T-helper 2 cell treated with Interferon-gamma antibody and Interleukin-4, amounts not matched to agents 5 μg/mL and 100 μg/mL, for 36 hours (primary cell): ENCODE measurements at regions not wholly inside any gene's neighbourhood (a gene's known extent, or its start where the extent isn't known, plus 50 kb on each side); places are given as distances from the start of the nearest gene placed in this dataset.

Source experiments
- DNase-seq: peaks from one replicate; pipeline ENCODE4 v3.0.0; 2021; ENCODE audit warnings: low spot score
- H3K27ac Mint-ChIP-seq: one replicate; pipeline ENCODE4 v1.8.0; 2021; ENCODE audit warnings: mild to moderate bottlenecking, mixed read lengths
- H3K27me3 Mint-ChIP-seq: one replicate; pipeline ENCODE4 v1.8.0; 2021; ENCODE audit warnings: low read depth, mixed read lengths
- H3K36me3 Mint-ChIP-seq: one replicate; pipeline ENCODE4 v1.8.0; 2021; ENCODE audit warnings: low read depth, mixed read lengths
- H3K4me1 Mint-ChIP-seq: one replicate; pipeline ENCODE4 v1.8.0; 2021; ENCODE audit warnings: low read depth, mixed read lengths
- H3K4me3 Mint-ChIP-seq: one replicate; pipeline ENCODE4 v1.8.0; 2022; ENCODE audit warnings: mild to moderate bottlenecking, moderate library complexity, mixed read lengths
- H3K9me3 Mint-ChIP-seq: one replicate; pipeline ENCODE4 v1.8.0; 2021; ENCODE audit warnings: mixed read lengths

DNA sequence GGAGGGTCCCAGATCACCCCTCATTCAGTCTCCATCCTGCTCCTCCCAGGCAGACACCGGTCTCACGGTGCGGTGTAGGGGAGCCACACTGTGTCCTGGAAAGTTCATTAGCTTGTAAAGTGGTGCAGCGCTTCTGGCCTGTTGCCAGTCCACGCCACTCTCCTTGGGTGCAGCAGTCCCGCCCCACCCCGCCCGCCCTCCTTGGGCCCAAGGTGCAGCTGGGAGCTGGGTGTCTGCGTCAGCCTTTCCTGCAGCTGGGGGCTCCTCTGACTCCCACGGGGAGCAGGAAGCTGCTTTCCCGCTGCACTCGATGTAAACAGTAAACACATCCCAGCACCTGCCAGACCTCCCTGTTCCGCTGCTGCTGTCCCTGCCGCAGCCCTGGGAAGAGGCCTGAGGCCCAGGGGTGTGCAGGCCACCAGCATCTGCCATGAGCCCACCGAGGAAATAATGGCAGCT lies 53.8 kb upstream of the ASB18 start:
- no peaks in the 10 kb centered on the region for H3K9me3 Mint-ChIP-seq
- no peak overlapping the region for H3K27ac Mint-ChIP-seq
- no peaks in the 10 kb centered on the region for H3K36me3 Mint-ChIP-seq
- no peak overlapping the region for H3K4me3 Mint-ChIP-seq
- peaks cover 4% of the 10 kb centered on the region for H3K27me3 Mint-ChIP-seq
- no peak for DNase-seq
- no peaks in the 10 kb centered on the region for H3K4me1 Mint-ChIP-seq

DNA sequence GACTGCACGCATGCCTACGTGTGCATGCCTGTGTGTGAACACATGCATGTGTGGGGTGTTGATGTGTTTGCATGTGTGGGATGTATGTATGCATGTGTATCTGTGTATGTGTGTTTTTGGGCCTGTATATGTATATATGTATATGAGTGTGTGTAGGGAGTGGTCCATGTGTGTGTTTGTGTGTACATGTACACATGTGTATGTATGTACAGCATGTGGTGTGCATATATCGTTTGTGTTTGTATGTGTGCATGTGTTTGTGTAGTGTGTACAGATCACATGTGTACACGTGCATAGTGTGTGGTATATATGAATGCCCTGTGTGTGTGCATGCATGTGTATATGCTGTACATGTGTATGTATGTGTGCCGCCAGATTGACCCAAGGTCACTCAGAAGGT lies 54.2 kb upstream of the ASB18 start:
- H3K36me3 Mint-ChIP-seq, result no peaks in the 10 kb centered on the region
- peaks cover 4% of the 10 kb centered on the region for H3K27me3 Mint-ChIP-seq
- no peaks in the 10 kb centered on the region for H3K9me3 Mint-ChIP-seq
- no peak for DNase-seq
- no peak overlapping the region for H3K27ac Mint-ChIP-seq
- no peaks in the 10 kb centered on the region for H3K4me1 Mint-ChIP-seq
- H3K4me3 Mint-ChIP-seq, result no peak overlapping the region

DNA sequence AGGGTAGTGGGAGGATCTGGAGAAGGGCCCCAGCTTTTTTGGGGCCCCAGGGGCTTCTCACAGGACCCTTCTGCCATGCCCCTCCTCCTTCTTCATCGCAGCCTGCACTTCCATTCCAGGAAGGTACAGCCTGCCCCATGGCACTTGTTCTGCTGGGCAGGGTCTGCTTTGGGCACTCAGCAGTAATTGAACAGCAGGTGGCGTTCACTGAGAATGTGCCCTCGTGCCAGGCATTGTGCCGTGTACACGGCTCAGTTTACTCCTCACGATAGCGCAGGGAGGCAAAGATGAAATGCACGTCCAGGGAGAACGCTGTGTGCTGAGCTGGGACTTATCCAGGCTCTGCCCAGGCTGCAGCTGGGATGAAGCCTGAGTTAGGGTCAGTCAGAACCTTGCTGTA lies 54.8 kb upstream of the ASB18 start:
- no peak overlapping the region for H3K4me3 Mint-ChIP-seq
- DNase-seq, result no peak
- H3K4me1 Mint-ChIP-seq, result no peaks in the 10 kb centered on the region
- no peaks in the 10 kb centered on the region for H3K36me3 Mint-ChIP-seq
- no peak overlapping the region for H3K27ac Mint-ChIP-seq
- no peaks in the 10 kb centered on the region for H3K27me3 Mint-ChIP-seq
- no peaks in the 10 kb centered on the region for H3K9me3 Mint-ChIP-seq

DNA sequence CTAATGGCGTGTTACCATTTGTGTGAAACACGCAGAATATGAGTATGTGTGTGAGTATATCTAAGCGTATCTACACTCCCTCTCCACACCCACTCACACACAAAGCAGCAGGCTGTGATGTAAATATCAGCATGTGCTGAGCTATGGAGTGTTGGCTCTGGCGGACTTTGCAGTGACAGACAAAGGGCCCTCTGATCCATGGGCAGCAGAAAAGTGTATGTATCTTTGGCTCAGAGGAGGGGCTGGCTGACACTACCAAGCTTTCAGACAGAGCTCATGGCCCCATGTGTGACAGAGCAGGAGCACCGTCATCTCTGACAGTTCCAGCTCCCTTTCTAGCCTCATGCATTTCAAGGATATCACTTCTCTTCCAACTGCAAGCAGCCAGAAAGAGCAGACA lies 57.2 kb upstream of the ASB18 start:
- Mint-ChIP-seq H3K27ac (no peak overlapping the region), H3K4me3 (no peak overlapping the region), H3K27me3 (no peaks in the 10 kb centered on the region), H3K9me3 (no peaks in the 10 kb centered on the region), H3K4me1 (no peaks in the 10 kb centered on the region), H3K36me3 (no peaks in the 10 kb centered on the region)
- DNase-seq, result no peak

DNA sequence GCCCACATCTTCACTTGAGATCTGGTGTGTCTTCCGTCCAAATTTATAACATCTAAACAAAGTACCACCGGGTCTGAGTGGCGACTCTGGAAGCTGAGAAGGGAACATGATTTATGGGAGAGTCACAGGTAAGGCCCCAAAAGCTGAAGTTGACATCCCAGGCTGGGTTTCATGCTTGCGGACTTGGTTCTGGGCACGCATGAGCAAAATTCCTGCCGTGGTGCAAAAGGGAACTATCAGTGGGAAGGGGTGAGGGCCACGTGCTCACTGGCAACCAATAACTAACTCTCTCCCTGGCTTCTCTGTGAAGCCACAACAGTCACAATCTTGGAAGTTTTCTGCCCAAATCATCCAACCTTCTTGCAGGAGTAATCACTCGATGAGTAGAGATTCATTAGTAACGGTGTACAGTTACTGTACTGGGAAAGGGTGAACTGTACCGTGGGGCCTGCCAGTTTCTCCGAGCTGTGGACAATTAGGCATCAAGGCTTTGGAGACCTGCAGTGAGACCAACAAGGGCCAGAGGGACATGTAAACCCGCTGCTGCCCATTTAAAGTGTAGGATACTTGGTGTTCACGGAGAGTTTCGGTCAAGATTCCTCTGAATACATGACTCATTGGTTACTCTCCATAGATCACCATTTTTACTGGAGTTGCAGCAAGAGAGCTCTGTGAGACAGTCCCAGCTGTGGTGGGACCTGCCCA lies 69.4 kb upstream of the ASB18 start:
- no peaks in the 10 kb centered on the region for H3K4me1 Mint-ChIP-seq
- no peak overlapping the region for H3K27ac Mint-ChIP-seq
- DNase-seq, result no peak
- H3K36me3 Mint-ChIP-seq, result no peaks in the 10 kb centered on the region
- no peaks in the 10 kb centered on the region for H3K27me3 Mint-ChIP-seq
- no peaks in the 10 kb centered on the region for H3K9me3 Mint-ChIP-seq
- H3K4me3 Mint-ChIP-seq, result no peak overlapping the region

DNA sequence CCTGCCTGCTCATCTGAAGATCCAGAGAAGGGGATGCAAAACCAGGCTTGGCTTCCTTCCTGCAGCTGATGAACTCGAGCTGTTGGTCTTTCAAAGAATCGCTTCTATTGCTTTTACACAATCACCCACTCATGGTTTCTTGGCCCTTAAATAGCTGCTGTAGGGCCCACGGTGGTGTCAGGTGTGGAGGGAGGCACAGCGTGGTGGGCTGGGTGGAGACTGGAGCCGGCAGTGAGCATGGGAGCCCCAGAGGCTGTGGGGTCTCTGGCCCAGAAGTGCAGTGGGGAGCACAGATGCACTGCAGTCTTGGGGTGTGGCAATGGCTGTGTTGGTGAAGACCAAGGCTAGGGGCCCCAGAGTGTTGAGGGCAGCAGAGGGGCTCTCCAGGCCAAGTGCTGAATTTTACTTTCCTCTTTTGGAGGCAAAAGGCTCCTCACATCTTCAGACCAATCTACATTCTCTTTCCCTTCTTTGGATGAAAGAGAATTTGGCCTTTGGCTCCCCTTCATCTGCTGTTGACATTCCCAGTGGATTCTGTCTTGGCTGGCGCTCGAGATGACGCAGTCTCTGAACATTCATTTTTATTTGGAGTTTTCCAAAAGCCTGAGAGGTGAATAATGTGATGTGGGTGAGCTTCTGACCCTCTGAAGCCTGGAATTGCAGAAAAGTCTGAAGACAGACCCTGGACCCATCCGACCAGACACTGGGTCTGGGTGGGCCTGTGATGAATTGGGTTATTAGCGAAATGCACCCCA lies 70.1 kb upstream of the ASB18 start:
- DNase-seq, result no peak
- no peak overlapping the region for H3K4me3 Mint-ChIP-seq
- no peak overlapping the region for H3K27ac Mint-ChIP-seq

DNA sequence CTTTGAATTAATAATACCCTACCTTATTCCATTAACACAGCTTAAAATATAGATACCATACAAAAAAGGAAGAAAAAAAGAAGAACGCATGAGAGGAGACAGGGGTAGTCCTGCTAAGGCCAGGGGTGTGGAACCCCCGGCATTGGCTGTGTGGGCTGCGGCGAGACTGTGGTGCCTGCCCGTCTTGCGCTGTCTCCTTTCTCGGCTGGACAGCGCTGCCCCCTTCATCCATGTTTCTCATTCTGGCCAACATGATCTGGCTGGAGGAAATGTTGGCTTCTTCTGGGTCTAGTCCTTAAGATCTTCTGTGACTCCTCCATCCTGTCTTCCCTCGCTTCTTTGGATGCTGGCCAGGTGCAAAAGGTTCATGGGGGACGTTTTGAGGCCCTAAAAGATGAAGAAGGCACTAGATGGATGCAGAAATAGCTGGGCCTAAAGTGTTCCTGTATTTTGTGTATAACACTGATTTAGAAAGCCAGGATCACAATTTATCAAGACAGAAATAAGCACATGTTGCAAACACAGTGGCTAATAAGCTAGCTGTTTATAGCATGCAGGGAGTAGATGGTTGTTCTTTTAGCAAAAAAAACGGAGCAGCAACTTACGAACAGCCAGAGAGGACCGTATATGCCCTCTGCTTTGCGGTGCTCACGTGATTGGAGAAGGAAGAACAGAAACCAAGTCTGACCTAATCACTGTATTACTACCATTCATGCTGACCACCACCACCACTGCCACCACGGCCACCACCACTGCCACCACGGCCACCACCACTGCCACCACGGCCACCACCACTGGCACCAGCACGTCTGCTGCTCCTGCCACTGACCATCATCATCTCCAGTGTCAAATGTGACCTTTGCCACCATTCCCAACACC lies 71.7 kb upstream of the ASB18 start:
- Mint-ChIP-seq H3K4me1 (no peaks in the 10 kb centered on the region), H3K27ac (no peak overlapping the region), H3K4me3 (no peak overlapping the region), H3K36me3 (no peaks in the 10 kb centered on the region), H3K9me3 (no peaks in the 10 kb centered on the region), H3K27me3 (peaks cover 4% of the 10 kb centered on the region)
- no peak for DNase-seq

More for the DNA sequence above, 70.1 kb upstream of the ASB18 start:
- peaks cover 3% of the 10 kb centered on the region for H3K27me3 Mint-ChIP-seq
- no peaks in the 10 kb centered on the region for H3K4me1 Mint-ChIP-seq
- no peaks in the 10 kb centered on the region for H3K9me3 Mint-ChIP-seq
- H3K36me3 Mint-ChIP-seq, result no peaks in the 10 kb centered on the region

DNA sequence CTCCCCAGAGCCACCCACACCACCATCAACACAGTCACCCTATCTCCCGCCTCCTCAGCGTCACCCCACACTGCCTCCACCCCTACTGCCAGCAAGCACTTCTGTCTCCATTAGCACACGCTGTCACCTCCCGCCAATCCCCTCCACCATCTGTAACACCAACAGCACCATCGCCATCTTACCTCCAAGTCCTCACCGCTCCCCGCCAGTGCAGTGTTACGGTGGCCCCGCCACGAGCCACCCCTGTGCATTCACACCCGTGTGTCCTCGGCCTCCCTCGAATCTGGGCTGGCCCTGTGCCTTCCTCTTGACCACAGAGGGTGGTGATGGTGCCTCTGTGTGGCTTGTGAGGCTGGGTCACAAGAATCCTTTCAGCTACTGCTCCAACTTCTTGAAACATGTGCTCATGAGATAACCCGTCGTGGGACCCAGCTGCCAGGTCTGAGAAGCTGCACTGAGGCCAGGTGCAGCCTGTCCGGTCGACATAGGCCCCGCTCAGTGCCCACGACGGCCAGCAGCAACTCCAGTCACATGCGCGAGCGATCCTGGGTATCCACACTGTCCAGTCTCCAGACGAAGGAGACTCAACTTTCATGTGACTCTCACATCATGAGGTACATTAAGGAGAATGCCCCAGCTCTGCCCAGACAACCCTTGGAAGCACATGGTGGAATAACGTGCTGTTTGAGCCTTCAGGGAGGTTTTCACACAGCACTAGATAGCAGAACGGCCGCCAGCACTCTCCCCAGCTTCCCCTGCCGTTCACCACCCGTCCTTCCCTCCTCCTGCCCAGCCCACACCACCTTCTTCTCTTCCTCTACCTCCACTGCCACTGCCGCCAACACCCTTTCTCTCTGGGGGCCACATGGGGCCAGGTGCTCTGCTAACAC lies 72.6 kb upstream of the ASB18 start:
- Mint-ChIP-seq H3K27me3 (peaks cover 4% of the 10 kb centered on the region), H3K4me3 (no peak overlapping the region), H3K9me3 (no peaks in the 10 kb centered on the region), H3K27ac (no peak overlapping the region), H3K4me1 (no peaks in the 10 kb centered on the region), H3K36me3 (no peaks in the 10 kb centered on the region)
- no peak for DNase-seq

DNA sequence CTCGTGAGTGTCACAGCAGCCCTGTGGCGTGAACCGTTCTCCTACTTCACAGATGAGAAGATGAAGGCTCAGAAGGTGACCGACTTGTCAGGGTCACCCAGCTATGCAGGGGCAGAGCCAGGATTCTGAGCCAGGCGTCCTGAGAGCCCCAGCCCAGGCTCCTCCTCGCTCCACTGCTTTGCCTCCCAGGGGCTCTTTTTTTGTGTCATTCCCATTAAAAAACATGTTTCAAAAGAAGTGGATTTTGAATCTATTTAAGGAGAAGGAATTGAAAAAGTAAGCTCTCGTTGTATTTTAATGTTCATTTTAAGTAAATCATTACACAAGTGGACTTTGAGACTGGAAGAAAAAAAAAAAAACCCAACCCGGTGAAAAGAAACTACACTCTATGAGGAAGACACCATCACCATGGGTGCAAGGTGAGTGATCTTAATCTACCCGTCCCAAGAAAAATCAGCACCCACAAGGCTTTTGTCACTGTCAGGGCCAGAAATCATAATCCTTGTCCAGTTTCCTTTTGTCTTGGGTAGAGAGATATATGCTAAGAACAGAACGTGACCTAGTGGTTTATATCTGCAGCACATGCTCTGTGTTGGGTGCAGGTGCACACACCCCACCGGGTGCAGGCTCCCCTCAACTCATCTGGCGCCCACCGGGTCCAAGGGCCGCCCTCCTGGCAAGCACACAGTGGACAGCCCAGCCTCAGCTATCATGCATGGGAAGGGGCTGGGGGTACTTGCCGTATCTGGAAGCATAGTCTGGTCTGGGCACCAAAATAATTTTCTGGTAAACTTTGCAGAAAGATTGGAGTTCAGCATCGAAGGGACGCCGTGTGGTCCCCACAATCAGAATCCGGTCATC lies 73.5 kb upstream of the ASB18 start:
- H3K4me3 Mint-ChIP-seq, result no peak overlapping the region
- peaks cover 4% of the 10 kb centered on the region for H3K27me3 Mint-ChIP-seq
- no peaks in the 10 kb centered on the region for H3K36me3 Mint-ChIP-seq
- no peak for DNase-seq
- H3K4me1 Mint-ChIP-seq, result no peaks in the 10 kb centered on the region
- no peak overlapping the region for H3K27ac Mint-ChIP-seq
- no peaks in the 10 kb centered on the region for H3K9me3 Mint-ChIP-seq

DNA sequence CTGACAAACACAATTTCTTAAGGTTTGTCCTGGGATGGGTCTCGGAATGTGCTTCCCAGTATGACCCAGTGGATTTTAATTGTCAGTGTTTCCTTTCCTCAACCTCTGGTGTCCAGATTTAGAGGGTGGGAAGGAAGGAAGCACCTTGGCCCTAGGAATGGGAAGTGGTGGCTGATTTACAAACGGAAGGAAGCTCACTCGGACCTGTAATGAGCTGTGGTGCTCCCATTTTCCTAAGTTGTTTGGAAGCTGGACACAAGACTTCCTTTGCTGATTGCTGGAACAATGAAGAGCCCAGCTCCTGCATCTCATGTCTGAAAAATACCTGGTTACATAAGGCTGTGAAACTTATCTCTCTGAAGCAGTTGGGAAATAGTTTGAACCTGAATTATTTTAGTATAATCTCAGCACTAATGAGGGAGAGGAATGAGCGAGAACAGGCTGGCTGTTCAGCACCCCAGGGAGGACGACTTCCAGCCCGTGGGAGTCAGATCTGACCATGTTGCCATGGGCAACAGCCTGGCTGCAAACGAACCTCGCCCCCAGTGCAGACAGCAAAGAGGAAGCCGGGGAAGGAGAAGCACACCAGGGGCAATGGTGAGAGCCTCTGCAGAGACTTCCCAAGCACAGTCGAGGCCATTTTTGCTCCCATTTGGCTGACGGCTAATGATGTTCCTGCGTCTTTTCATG lies 74.4 kb upstream of the ASB18 start:
- no peaks in the 10 kb centered on the region for H3K9me3 Mint-ChIP-seq
- no peaks in the 10 kb centered on the region for H3K36me3 Mint-ChIP-seq
- H3K27me3 Mint-ChIP-seq, result peaks cover 4% of the 10 kb centered on the region
- no peak overlapping the region for H3K4me3 Mint-ChIP-seq
- H3K27ac Mint-ChIP-seq, result no peak overlapping the region
- H3K4me1 Mint-ChIP-seq, result no peaks in the 10 kb centered on the region
- no peak for DNase-seq

DNA sequence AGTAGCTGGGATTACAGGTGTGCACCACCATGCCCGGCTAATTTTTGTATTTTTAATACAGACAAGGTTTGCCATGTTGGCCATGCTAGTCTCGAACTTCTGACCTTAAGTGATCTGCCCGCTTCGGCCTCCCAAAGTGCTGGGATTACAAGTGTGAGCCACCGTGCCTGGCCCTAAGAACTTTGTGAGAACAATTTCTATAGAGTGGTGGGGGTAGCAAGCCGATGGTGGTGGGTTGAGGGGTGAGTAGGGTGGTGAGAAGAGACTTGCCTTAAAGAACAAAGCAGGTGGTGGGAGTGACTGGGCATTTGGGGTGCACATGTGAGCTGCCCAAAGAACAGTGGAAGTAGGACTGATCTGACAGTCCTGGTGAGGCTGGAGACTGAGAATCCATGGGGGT lies 76.0 kb upstream of the ASB18 start:
- DNase-seq, result no peak
- no peaks in the 10 kb centered on the region for H3K4me1 Mint-ChIP-seq
- H3K27ac Mint-ChIP-seq, result no peak overlapping the region
- no peaks in the 10 kb centered on the region for H3K36me3 Mint-ChIP-seq
- peaks cover 4% of the 10 kb centered on the region for H3K27me3 Mint-ChIP-seq
- no peak overlapping the region for H3K4me3 Mint-ChIP-seq
- H3K9me3 Mint-ChIP-seq, result no peaks in the 10 kb centered on the region

DNA sequence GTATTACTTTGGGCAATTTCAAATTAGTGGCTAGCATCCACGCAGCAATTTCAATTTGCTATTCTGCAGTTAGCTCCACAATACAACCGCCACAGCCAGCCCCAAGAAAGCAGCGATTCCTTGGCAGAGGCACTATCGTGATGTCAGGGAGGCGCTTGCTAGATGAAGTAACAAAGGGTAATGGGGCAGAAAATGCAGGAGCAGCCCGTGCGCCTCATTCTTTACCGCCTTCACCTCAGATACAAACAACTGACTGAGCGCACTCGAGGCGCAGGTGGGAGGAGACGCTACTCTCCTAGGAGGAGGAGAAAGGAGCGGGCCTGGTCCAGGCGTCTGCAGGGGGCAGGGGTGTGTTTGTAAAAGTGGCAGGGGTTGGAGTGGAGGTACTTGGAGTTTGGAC lies 76.9 kb upstream of the ASB18 start:
- Mint-ChIP-seq H3K27me3 (peaks cover 4% of the 10 kb centered on the region), H3K27ac (no peak overlapping the region), H3K36me3 (no peaks in the 10 kb centered on the region), H3K4me3 (no peak overlapping the region), H3K9me3 (no peaks in the 10 kb centered on the region), H3K4me1 (no peaks in the 10 kb centered on the region)
- DNase-seq, result no peak
